ENCODE measurements at regions not wholly inside any gene's neighbourhood (a gene's known extent, or its start where the extent isn't known, plus 50 kb on each side); places are given as distances from the start of the nearest gene placed in this dataset.
"Not testable (repeated sequence)": the region's sequence is repeated elsewhere in the genome, so short reads cannot be mapped to it uniquely, and the experiment has no call there.

GRCh38 chr2:75432761-75433361 lies 127.9 kb downstream of the EVA1A start:
- DNase-seq = no peak

- DNase-seq = no peak
Measured at GRCh38 chr2:75431763-75432162, 129.0 kb downstream of the EVA1A start.

- DNase-seq = no peak
Measured at GRCh38 chr2:75431276-75431675, 129.5 kb downstream of the EVA1A start.

- DNase-seq = not testable (repeated sequence)
Measured at GRCh38 chr2:75430449-75430848, 130.3 kb downstream of the EVA1A start.

DNA sequence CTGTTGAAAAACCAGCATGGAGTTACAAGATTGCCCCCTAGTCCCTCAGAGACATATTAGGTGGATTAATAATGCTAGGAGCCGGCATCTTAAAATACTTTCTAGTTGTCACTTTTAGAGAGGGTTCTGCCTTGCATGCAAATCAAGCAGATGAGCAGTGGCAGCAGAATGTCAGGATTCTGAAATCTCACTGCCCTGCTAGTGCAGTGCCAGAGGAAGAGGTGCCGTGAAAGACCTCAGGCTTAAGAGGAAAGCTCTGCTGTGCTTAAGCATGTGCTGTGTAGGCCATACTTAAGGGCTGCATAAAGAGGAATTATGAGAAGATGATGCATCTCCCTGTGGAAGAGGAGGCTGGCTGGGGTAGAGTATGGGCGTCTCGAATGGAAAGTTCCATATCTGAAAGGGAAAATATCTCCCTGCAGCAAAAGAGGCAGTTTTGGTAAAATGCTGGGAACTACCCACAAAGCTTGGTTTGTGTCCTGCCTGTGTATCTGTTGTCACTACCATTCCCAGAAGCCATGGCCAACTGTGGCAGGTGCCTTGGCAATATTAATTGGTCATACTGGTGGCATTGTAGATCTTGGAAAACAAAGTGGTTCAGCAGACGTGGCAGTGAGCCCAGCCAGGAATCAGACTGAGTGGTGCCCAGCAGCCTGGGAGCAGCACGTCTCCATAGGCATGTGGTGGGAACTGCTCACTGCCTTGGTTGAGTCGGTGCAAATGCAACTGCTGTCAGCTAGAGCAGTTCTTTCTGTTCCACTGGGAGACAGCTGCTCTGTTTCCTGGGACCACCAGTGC lies 131.9 kb downstream of the EVA1A start:
- DNase-seq = no peak

- no peak for DNase-seq
Measured at GRCh38 chr2:75428060-75428459, 132.7 kb downstream of the EVA1A start.

DNA sequence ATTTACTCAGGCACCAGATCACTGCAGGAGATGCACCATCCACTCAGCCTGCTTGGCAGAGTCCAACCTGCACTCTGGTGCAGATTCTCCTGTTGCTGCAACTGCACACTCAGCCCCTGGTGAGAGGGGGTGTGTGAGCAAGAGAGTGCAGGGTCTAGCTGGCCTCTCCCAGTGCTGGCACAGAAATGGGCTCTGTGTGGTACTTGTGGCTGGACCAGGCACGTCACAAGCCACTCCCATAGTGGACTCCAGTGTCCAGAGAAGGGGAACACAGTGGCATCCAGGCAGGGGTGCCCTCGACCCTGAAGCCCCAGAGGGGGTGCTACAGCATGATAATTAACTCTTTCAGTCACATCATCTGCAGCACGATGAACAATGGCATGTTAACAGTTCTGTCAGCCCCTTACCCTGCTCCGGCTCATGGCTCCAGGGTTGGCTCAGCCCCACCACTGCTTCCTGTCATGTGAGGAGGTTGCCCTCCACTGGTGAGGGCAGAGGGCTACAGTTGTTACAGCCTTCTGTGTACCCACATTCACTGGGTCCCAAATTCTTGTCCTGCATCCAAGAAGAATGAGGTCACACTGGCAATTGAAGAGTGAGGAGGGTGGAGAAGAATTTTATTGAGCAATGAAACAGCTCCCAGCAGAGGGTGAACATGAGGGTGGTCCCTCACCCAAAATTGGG lies 135.7 kb downstream of the EVA1A start:
- peak; percentile 69 for DNase-seq

GRCh38 chr2:75421986-75422385 lies 138.8 kb downstream of the EVA1A start:
- DNase-seq = no peak

DNA sequence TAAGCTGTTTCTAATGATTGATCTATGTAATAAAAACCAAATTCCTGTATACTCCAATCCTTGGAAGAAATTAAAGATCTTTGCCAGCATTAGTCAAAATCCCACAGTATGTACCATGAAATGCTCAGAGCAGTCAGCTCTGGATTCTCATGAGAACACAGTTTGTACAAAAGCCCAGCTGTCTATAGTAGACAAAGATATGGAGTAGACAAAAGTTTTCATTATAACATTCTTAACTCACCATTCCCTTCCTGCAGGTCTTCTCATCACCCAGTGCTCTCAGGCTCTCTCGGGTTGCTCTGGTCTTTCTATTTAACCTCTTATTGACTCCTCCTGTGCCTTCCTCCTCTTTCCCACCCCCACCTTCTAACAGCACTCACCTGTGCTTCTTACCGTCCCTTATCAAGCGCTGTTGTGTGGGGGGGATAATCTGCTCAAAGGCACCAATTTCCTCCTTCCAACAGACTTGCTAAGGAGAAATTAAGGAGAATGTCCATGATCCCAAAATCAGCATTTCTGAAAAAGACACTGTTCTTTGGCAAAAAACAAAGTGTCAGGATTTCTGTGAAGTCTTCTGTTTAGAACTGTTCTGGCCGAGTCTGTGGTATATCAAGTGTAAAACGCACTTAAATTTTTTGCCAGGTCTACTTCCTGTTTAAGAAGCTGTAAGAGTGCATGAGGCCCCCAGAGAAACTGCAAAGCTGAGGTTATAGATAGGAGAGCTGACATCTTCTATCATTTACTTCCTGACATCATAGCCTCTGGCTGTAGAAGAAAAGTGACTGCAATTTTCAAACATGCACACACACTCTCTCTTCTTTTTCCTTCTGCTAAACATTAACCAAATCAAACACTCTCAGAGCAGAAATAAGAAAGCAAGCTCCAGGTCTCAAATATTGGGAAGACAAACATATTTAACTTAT lies 144.1 kb downstream of the EVA1A start:
- no peak for DNase-seq

- no peak for DNase-seq
Measured at GRCh38 chr2:75415731-75416130, 145.0 kb downstream of the EVA1A start.

GRCh38 chr2:75415111-75415626 lies 145.6 kb downstream of the EVA1A start:
- DNase-seq = no peak

DNA sequence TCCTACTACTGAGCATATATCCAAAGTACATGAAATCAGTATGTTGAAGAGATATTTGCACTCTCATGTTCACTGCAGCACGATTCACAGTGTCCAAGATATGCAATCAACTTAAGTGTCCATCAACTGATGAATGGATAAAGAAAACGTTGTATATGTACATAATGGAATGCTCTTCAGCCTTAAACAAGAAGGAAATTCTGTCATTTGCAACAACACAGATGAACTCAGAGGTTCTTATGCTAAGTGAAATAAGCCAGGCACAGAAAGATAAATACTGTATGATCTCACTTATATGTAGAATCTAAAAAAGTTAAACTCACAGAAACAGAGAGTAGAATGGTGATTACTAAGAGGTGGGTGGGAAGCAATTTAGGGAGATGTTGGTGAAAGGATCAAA lies 149.2 kb downstream of the EVA1A start:
- no peak for DNase-seq

DNA sequence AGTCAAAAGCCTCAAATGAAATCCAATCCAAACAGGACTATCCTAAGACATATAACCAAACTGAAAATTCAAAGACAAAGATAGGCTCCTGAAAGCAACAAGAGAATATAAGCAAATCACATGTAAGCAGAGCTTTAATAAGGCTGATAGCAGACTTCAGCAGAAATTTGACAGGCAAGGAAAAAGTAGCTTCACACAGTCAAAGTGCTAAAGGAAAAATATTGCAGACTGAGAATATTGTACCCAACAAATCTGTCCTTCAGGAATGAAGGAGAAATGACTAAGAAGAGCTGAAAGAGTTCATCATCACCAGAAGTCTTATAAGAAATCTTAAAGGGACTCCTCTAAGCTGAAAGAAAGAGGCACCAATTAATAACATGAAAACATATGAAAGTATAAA lies 150.0 kb downstream of the EVA1A start:
- no peak for DNase-seq

DNA sequence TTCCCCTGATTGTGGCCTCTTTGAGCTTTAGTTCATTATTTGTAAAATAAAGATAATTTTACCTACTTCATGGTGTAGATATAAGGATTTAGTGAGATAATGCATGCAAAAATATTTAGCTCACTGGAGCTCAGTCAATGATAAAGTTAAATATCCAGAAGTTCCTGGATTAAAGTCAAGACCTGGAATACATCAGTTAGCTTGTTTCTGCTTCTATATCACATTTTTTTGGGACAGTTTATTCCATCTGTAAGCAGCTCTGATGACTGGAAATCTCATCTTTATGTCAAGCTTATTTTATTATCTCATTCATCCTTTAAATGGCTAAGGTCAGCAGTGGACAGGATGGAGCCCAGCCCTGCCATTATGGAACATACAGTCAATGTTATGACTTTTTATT lies 152.0 kb downstream of the EVA1A start:
- no peak for DNase-seq

DNA sequence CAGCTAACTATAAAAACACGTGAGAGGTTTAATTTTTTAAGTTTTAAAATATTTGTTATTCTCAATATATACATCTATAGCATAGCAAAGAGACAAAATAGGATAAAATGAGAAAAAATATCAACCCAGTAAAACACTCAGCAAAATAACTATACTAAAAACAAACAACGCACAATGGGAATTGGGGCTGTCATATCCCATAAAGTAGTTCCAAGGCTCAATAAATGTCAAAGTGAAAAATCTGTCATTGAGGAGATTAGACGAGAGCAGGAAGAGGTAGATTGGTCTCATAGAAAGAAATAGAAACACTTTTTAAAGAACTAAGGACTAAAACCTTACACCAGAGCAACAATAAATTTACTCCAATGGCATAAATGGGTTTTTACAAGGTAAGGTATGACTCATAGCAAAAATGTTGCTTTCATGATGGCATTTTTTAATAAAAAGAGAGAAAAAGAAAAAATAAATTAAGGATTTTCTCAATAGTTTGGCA lies 153.7 kb downstream of the EVA1A start:
- no peak for DNase-seq

DNA sequence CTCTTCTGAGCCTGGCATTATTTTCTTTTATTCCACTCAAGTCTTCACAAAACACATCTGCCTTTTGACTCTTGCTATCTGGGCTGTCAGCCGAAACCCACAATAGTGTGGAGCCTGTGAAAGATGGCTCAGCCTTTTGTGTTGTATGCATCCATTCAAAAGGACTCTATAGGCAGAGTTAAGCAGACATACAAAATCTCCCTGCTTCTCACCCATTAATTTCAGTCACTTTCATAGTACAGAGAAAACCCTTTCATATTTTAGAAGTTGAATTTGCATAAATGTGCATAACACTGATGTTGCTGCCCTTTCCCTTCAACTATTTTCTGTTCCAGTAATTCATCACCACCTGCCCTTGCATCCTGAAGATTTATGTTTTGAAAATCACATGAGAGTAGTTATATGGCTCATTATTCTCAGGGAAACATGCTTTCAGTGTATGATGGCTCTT lies 154.6 kb downstream of the EVA1A start:
- DNase-seq = no peak

DNA sequence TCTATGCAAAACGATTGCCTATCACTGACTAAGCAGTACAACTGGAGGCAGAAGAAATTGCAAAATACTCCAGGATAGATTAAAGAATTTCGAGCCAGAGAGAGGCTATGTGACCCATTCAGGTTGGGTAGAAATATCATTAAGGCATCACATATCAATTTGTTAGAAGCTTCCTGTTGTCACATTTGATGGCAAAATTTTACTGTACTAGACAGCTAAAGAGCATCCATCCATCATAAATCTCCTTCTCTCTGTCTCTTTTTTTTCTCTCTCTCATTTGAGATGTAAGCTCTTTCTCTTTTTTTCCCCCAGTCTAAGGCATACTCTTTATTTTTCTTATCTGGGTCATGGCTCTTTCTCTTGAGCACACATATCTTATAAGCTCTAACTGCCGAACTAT lies 155.7 kb downstream of the EVA1A start:
- no peak for DNase-seq

GRCh38 chr2:75403991-75404428 lies 156.7 kb downstream of the EVA1A start:
- peak; percentile 68 for DNase-seq

GRCh38 chr2:75396314-75396713 lies 164.4 kb downstream of the EVA1A start:
- DNase-seq = no peak

DNA sequence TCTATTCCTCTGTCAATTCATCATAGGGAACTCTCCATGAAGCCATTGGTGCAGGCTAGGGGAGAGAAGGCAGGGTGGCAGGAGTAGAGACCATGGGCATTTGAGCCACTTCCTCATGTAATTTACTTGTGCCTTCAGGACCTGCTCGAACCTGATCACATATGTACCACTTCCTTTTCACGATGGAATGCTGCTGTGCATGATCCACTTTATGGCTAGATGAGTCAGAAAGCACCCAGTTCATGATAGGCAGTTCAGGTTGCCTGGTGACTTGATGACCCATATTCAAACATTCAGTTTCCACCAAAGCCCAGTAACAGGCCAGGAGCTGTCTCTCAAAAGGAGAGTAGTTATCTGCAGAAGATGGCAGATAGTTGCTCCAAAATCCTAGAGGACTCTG lies 166.0 kb downstream of the EVA1A start:
- peak; percentile 60 for DNase-seq

- no peak for DNase-seq
Measured at GRCh38 chr2:75390169-75390568, 170.6 kb downstream of the EVA1A start.

- no peak for DNase-seq
Measured at GRCh38 chr2:75389271-75389670, 171.5 kb downstream of the EVA1A start.
